SK-N-SH treated with all-trans-retinoic acid at 6 μM for 48 hours (cell line): ENCODE measurements at regions not wholly inside any gene's neighbourhood (a gene's known extent, or its start where the extent isn't known, plus 50 kb on each side); places are given as distances from the start of the nearest gene placed in this dataset.

ENCODE experiments used
- ATAC-seq: fragments of 200-7000 bp; cut with Tn5 transposase; 3 replicates; pipeline ENCODE4 v1.9.1; 2020; ENCODE audit warnings: mild to moderate bottlenecking, moderate library complexity
- ARNTL ChIP-seq: fragments of 450-650 bp; formaldehyde crosslinking; IDR thresholded peaks from 2 replicates; pipeline ENCODE4 v1.5.0; 2020; ENCODE audit warnings: low read depth, mild to moderate bottlenecking, moderate library complexity, borderline replicate concordance
- BACH2 ChIP-seq: fragments of 250-450 bp; sonication (Bioruptor Pico); IDR thresholded peaks from 2 replicates; pipeline ENCODE4 v1.9.0; 2021; ENCODE audit warnings: mild to moderate bottlenecking, borderline replicate concordance
- CSDC2 ChIP-seq: fragments of 250-450 bp; sonication (Bioruptor Pico); IDR thresholded peaks from 2 replicates; pipeline ENCODE4 v1.5.0; 2020; ENCODE audit warnings: mild to moderate bottlenecking, moderate library complexity
- ESRRG ChIP-seq: fragments of 250-450 bp; sonication (Bioruptor Pico); IDR thresholded peaks from 2 replicates; pipeline ENCODE4 v1.6.1; 2021; ENCODE audit warnings: mild to moderate bottlenecking
- GLIS3 ChIP-seq: fragments of 250-450 bp; sonication (Bioruptor Pico); IDR thresholded peaks from 2 replicates; pipeline ENCODE4 v1.5.0; 2020; ENCODE audit warnings: mild to moderate bottlenecking, moderate library complexity
- ISL1 ChIP-seq: fragments of 250-450 bp; sonication (Bioruptor Pico); IDR thresholded peaks from 2 replicates; pipeline ENCODE4 v2.1.2; 2022; ENCODE audit warnings: mild to moderate bottlenecking, moderate library complexity
- OSR1 ChIP-seq: fragments of 250-450 bp; sonication (Bioruptor Pico); IDR thresholded peaks from 2 replicates; pipeline ENCODE4 v1.8.0; 2022; ENCODE audit warnings: moderate library complexity, mild to moderate bottlenecking, inconsistent platforms
- PPARA ChIP-seq: fragments of 250-450 bp; sonication (Bioruptor Pico); IDR thresholded peaks from 2 replicates; pipeline ENCODE4 v1.5.0; 2020; ENCODE audit warnings: mild to moderate bottlenecking, borderline replicate concordance
- RARB ChIP-seq: fragments of 250-450 bp; sonication (Bioruptor Pico); IDR thresholded peaks from 2 replicates; pipeline ENCODE4 v1.8.0; 2021; ENCODE audit warnings: mild to moderate bottlenecking, moderate library complexity
- SNAI2 ChIP-seq: fragments of 250-450 bp; sonication (Bioruptor Pico); IDR thresholded peaks from 2 replicates; pipeline ENCODE4 v1.5.0; 2020; ENCODE audit warnings: mild to moderate bottlenecking, moderate library complexity
- TCF4 ChIP-seq: fragments of 250-450 bp; sonication (Bioruptor Pico); IDR thresholded peaks from 2 replicates; pipeline ENCODE4 v1.8.0; 2021; ENCODE audit warnings: mild to moderate bottlenecking, moderate library complexity, borderline replicate concordance
- TOX ChIP-seq: fragments of 250-450 bp; sonication (Bioruptor Pico); IDR thresholded peaks from 2 replicates; pipeline ENCODE4 v1.8.0; 2021; ENCODE audit warnings: mild to moderate bottlenecking, moderate library complexity, borderline replicate concordance
- ZC3H10 ChIP-seq: fragments of 250-450 bp; sonication (Bioruptor Pico); IDR thresholded peaks from 2 replicates; pipeline ENCODE4 v1.5.1; 2021; ENCODE audit warnings: mild to moderate bottlenecking, moderate library complexity
- ZFP3 ChIP-seq: fragments of 250-450 bp; sonication (Bioruptor Pico); IDR thresholded peaks from 2 replicates; pipeline ENCODE4 v1.5.0; 2020; ENCODE audit warnings: mild to moderate bottlenecking, moderate library complexity
- ZFP30 ChIP-seq: fragments of 450-650 bp; formaldehyde crosslinking; IDR thresholded peaks from 2 replicates; pipeline ENCODE4 v1.5.0; 2022; ENCODE audit warnings: mild to moderate bottlenecking, moderate library complexity
- ZNF565 ChIP-seq: fragments of 450-650 bp; formaldehyde crosslinking; conservative IDR thresholded peaks from 2 replicates; pipeline ENCODE4 v1.5.0; 2020; ENCODE audit warnings: low read depth, mild to moderate bottlenecking, moderate library complexity
- ZNF70 ChIP-seq: fragments of 450-650 bp; formaldehyde crosslinking; IDR thresholded peaks from 2 replicates; pipeline ENCODE4 v1.5.0; 2020; ENCODE audit warnings: mild to moderate bottlenecking, moderate library complexity
- ZNF8 ChIP-seq: fragments of 450-650 bp; formaldehyde crosslinking; IDR thresholded peaks from 2 replicates; pipeline ENCODE4 v1.5.0; 2020; ENCODE audit warnings: mild to moderate bottlenecking, moderate library complexity
- TF ChIP-seq, protein P1 (sequence below): fragments of 250-450 bp; sonication (Bioruptor Pico); IDR thresholded peaks from 2 replicates; pipeline ENCODE4 v1.8.0; 2021; ENCODE audit warnings: low read depth, mild to moderate bottlenecking, moderate library complexity, borderline replicate concordance
- TF ChIP-seq, protein P2 (sequence below): fragments of 250-450 bp; sonication (Bioruptor Pico); IDR thresholded peaks from 2 replicates; pipeline ENCODE4 v1.5.1; 2021; ENCODE audit warnings: mild to moderate bottlenecking, moderate library complexity
- TF ChIP-seq, protein P3 (sequence below): fragments of 250-450 bp; sonication (Bioruptor Pico); IDR thresholded peaks from 2 replicates; pipeline ENCODE4 v1.8.0; 2020; ENCODE audit warnings: mild to moderate bottlenecking, moderate library complexity, borderline replicate concordance
- TF ChIP-seq, protein P4 (sequence below): fragments of 250-450 bp; sonication (Bioruptor Pico); IDR thresholded peaks from 2 replicates; pipeline ENCODE4 v1.5.0; 2020; ENCODE audit warnings: mild to moderate bottlenecking, moderate library complexity
- TF ChIP-seq, protein P5 (sequence below): fragments of 250-450 bp; sonication (Bioruptor Pico); IDR thresholded peaks from 2 replicates; pipeline ENCODE4 v1.5.1; 2020; ENCODE audit warnings: low read depth, mild to moderate bottlenecking, moderate library complexity

DNA sequence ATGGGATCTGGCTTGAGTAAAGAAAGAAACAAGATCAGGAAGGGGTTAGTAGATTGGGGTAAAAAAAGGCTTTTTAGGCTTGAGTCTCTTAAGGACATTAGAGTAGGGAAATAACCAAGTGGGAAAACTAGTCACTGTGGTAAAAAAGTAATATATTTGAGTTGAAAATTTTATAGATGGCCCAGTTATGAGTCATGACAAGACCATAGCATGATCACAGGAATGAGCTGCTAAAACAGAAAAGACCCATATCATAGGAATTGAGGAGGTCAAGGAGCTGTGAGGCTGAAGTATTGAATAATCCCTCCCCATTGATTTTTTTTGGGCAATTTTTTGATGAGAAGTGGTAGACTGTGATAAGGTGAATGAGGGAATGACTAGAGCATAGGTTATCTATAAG, 69.2 kb upstream of the TBC1D5 start (continued):
- TF ChIP-seq SNAI2 (CRISPR knock-in tag) (no peak), ISL1 (CRISPR knock-in tag) (no peak), TCF4 (CRISPR knock-in tag) (no peak), ARNTL (CRISPR knock-in tag) (no peak)

DNA sequence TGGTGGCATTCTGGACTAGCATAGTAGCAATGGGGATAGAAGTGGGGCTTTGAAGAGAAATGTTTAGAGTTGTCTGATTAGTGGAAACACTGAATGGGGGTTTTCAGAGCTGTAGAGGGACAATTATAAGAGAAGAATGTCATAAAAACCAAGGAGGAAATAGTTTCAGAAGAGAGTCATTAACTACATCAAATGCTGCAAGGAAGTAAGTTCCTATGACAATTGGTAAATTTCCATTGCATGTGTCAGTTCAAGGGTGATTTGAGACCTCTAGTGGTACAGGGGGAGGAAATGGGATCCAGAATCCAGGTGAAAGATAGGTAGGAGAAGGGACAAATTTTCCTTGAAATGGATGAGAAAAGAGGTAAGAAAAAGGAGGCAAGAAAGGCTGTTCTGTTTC, 68.3 kb upstream of the TBC1D5 start:
- peak; percentile 49 for ATAC-seq
- TF ChIP-seq ZFP30 (CRISPR knock-in tag): no peak
- no peak for TF ChIP-seq ZC3H10 (CRISPR knock-in tag)
- no peak for TF ChIP-seq TOX (CRISPR knock-in tag)
- no peak for TF ChIP-seq GLIS3
- TF ChIP-seq, protein P1, sequence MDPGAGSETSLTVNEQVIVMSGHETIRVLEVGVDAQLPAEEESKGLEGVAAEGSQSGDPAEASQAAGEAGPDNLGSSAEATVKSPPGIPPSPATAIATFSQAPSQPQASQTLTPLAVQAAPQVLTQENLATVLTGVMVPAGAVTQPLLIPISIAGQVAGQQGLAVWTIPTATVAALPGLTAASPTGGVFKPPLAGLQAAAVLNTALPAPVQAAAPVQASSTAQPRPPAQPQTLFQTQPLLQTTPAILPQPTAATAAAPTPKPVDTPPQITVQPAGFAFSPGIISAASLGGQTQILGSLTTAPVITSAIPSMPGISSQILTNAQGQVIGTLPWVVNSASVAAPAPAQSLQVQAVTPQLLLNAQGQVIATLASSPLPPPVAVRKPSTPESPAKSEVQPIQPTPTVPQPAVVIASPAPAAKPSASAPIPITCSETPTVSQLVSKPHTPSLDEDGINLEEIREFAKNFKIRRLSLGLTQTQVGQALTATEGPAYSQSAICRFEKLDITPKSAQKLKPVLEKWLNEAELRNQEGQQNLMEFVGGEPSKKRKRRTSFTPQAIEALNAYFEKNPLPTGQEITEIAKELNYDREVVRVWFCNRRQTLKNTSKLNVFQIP: no peak
- TF ChIP-seq, protein P2, sequence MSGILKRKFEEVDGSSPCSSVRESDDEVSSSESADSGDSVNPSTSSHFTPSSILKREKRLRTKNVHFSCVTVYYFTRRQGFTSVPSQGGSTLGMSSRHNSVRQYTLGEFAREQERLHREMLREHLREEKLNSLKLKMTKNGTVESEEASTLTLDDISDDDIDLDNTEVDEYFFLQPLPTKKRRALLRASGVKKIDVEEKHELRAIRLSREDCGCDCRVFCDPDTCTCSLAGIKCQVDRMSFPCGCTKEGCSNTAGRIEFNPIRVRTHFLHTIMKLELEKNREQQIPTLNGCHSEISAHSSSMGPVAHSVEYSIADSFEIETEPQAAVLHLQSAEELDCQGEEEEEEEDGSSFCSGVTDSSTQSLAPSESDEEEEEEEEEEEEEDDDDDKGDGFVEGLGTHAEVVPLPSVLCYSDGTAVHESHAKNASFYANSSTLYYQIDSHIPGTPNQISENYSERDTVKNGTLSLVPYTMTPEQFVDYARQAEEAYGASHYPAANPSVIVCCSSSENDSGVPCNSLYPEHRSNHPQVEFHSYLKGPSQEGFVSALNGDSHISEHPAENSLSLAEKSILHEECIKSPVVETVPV (CRISPR knock-in tag): no peak
- TF ChIP-seq SNAI2 (CRISPR knock-in tag): no peak
- TF ChIP-seq ARNTL (CRISPR knock-in tag): no peak
- TF ChIP-seq BACH2 (CRISPR knock-in tag): no peak
- no peak for TF ChIP-seq ZNF565 (CRISPR knock-in tag)
- no peak for TF ChIP-seq ZNF8 (CRISPR knock-in tag)

DNA sequence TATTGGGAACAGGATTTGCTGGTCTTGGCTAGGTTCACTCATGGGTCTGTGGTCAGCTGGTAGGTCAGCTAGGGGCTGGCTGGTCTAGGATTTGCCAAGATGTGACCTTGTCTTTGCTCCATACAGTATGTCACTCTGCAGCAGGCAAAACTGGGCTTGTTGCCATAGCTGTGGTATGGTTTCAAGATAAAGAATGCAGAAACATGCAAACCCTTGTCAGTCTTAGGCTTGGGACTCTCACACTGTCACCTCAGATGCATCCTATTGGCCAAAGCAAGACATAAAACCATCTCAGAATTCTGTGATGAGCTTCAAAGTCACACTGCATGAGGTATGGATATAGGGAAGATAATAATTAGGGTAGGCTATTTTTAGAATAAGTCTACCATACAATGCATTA, 66.6 kb upstream of the TBC1D5 start:
- TF ChIP-seq ZFP30 (CRISPR knock-in tag): no peak
- TF ChIP-seq, protein P2 (CRISPR knock-in tag): no peak
- TF ChIP-seq BACH2 (CRISPR knock-in tag): no peak
- no peak for TF ChIP-seq TCF4 (CRISPR knock-in tag)
- no peak for TF ChIP-seq ZNF8 (CRISPR knock-in tag)
- TF ChIP-seq RARB (CRISPR knock-in tag): no peak
- TF ChIP-seq, protein P3, sequence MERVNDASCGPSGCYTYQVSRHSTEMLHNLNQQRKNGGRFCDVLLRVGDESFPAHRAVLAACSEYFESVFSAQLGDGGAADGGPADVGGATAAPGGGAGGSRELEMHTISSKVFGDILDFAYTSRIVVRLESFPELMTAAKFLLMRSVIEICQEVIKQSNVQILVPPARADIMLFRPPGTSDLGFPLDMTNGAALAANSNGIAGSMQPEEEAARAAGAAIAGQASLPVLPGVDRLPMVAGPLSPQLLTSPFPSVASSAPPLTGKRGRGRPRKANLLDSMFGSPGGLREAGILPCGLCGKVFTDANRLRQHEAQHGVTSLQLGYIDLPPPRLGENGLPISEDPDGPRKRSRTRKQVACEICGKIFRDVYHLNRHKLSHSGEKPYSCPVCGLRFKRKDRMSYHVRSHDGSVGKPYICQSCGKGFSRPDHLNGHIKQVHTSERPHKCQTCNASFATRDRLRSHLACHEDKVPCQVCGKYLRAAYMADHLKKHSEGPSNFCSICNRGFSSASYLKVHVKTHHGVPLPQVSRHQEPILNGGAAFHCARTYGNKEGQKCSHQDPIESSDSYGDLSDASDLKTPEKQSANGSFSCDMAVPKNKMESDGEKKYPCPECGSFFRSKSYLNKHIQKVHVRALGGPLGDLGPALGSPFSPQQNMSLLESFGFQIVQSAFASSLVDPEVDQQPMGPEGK: no peak
- TF ChIP-seq GLIS3: no peak
- TF ChIP-seq CSDC2: no peak
- no peak for TF ChIP-seq ZC3H10 (CRISPR knock-in tag)
- no peak for TF ChIP-seq ESRRG
- TF ChIP-seq OSR1: no peak
- no peak for TF ChIP-seq ISL1 (CRISPR knock-in tag)
- TF ChIP-seq, protein P4, sequence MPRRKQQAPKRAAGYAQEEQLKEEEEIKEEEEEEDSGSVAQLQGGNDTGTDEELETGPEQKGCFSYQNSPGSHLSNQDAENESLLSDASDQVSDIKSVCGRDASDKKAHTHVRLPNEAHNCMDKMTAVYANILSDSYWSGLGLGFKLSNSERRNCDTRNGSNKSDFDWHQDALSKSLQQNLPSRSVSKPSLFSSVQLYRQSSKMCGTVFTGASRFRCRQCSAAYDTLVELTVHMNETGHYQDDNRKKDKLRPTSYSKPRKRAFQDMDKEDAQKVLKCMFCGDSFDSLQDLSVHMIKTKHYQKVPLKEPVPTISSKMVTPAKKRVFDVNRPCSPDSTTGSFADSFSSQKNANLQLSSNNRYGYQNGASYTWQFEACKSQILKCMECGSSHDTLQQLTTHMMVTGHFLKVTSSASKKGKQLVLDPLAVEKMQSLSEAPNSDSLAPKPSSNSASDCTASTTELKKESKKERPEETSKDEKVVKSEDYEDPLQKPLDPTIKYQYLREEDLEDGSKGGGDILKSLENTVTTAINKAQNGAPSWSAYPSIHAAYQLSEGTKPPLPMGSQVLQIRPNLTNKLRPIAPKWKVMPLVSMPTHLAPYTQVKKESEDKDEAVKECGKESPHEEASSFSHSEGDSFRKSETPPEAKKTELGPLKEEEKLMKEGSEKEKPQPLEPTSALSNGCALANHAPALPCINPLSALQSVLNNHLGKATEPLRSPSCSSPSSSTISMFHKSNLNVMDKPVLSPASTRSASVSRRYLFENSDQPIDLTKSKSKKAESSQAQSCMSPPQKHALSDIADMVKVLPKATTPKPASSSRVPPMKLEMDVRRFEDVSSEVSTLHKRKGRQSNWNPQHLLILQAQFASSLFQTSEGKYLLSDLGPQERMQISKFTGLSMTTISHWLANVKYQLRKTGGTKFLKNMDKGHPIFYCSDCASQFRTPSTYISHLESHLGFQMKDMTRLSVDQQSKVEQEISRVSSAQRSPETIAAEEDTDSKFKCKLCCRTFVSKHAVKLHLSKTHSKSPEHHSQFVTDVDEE: no peak
- TF ChIP-seq ARNTL (CRISPR knock-in tag): no peak
- no peak for TF ChIP-seq SNAI2 (CRISPR knock-in tag)
- TF ChIP-seq PPARA (CRISPR knock-in tag): no peak
- no peak for TF ChIP-seq ZNF70 (CRISPR knock-in tag)
- TF ChIP-seq ZFP3 (CRISPR knock-in tag): no peak
- TF ChIP-seq, protein P5, sequence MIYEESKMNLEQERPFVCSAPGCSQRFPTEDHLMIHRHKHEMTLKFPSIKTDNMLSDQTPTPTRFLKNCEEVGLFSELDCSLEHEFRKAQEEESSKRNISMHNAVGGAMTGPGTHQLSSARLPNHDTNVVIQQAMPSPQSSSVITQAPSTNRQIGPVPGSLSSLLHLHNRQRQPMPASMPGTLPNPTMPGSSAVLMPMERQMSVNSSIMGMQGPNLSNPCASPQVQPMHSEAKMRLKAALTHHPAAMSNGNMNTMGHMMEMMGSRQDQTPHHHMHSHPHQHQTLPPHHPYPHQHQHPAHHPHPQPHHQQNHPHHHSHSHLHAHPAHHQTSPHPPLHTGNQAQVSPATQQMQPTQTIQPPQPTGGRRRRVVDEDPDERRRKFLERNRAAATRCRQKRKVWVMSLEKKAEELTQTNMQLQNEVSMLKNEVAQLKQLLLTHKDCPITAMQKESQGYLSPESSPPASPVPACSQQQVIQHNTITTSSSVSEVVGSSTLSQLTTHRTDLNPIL: no peak
- ATAC-seq: peak; percentile 71
